Trophoblast cell (in vitro differentiated cells and primary cell): ENCODE measurements at regions not wholly inside any gene's neighbourhood (a gene's known extent, or its start where the extent isn't known, plus 50 kb on each side); places are given as distances from the start of the nearest gene placed in this dataset.
A peak's percentile ranks its signal among the peaks of the same experiment; 100 is the strongest.

Experiments
- DNase-seq, 2 donors: peaks; one replicate each; pipeline ENCODE4 v3.0.0-alpha.2; 2016
- H2AFZ ChIP-seq: 2 replicates; pipeline ENCODE4 v1.6.1; 2013; ENCODE audit warnings: low read length, moderate library complexity, mild to moderate bottlenecking; ENCODE audit not compliant: insufficient read depth, poor library complexity
- H2AK5ac ChIP-seq: 2 replicates; pipeline ENCODE4 v1.6.1; 2013; ENCODE audit warnings: mild to moderate bottlenecking, low read length
- H2BK120ac ChIP-seq: 2 replicates; pipeline ENCODE4 v1.6.1; 2013; ENCODE audit warnings: low read length, mild to moderate bottlenecking, moderate library complexity; ENCODE audit not compliant: insufficient read depth, poor library complexity
- H2BK12ac ChIP-seq: 2 replicates; pipeline ENCODE4 v1.6.1; 2013; ENCODE audit warnings: mild to moderate bottlenecking, low read length, moderate library complexity
- H2BK5ac ChIP-seq: 2 replicates; pipeline ENCODE4 v1.6.1; 2013; ENCODE audit warnings: low read length, low read depth, moderate library complexity, mild to moderate bottlenecking; ENCODE audit not compliant: poor library complexity
- H3K14ac ChIP-seq: 2 replicates; pipeline ENCODE4 v1.6.1; 2013; ENCODE audit warnings: mild to moderate bottlenecking, low read length
- H3K18ac ChIP-seq: 2 replicates; pipeline ENCODE4 v1.6.1; 2013; ENCODE audit warnings: mild to moderate bottlenecking, low read length
- H3K23ac ChIP-seq: 2 replicates; pipeline ENCODE4 v1.6.1; 2013; ENCODE audit warnings: low read length
- H3K27ac ChIP-seq: 2 replicates; pipeline ENCODE4 v1.5.1; 2013; ENCODE audit warnings: low read depth, mild to moderate bottlenecking, inconsistent platforms, low read length, moderate library complexity
- H3K27me3 ChIP-seq: 2 replicates; pipeline ENCODE4 v1.6.1; 2013; ENCODE audit warnings: inconsistent platforms, mild to moderate bottlenecking, low read length, moderate library complexity; ENCODE audit not compliant: insufficient read depth
- H3K36me3 ChIP-seq, 2 experiments: 1 replicate in 1 of 2; 2 replicates in 1 of 2; pipeline ENCODE4 v1.6.1; 2013; ENCODE audit warnings: low read length in 2 of 2, mild to moderate bottlenecking in 2 of 2, moderate library complexity in 1 of 2; ENCODE audit not compliant: insufficient read depth in 2 of 2, control insufficient read depth in 1 of 2
- H3K4ac ChIP-seq: 2 replicates; pipeline ENCODE4 v1.6.1; 2013; ENCODE audit warnings: low read depth, mild to moderate bottlenecking, low read length, moderate library complexity
- H3K4me1 ChIP-seq, 2 experiments: 1 replicate in 1 of 2; 2 replicates in 1 of 2; pipeline ENCODE4 v1.6.1; 2013; ENCODE audit warnings: low read length in 2 of 2, mild to moderate bottlenecking in 2 of 2, moderate library complexity in 1 of 2; ENCODE audit not compliant: insufficient read depth in 2 of 2, control insufficient read depth in 1 of 2
- H3K4me2 ChIP-seq: 2 replicates; pipeline ENCODE4 v1.6.1; 2013; ENCODE audit warnings: inconsistent platforms, mild to moderate bottlenecking, low read length, moderate library complexity
- H3K4me3 ChIP-seq: 2 replicates; pipeline ENCODE4 v1.5.1; 2013; ENCODE audit warnings: mild to moderate bottlenecking, low read depth, low read length, inconsistent platforms
- H3K79me1 ChIP-seq: one replicate; pipeline ENCODE4 v1.6.1; 2013; ENCODE audit warnings: low read length
- H3K79me2 ChIP-seq: 2 replicates; pipeline ENCODE4 v1.6.1; 2013; ENCODE audit warnings: low read length, mild to moderate bottlenecking; ENCODE audit not compliant: control insufficient read depth, insufficient read depth, poor library complexity
- H3K9ac ChIP-seq: 2 replicates; pipeline ENCODE4 v1.6.1; 2013; ENCODE audit warnings: mild to moderate bottlenecking, low read length
- H3K9me3 ChIP-seq: 2 replicates; pipeline ENCODE4 v1.6.1; 2013; ENCODE audit warnings: low read depth, mild to moderate bottlenecking, control low read depth, inconsistent platforms, low read length; ENCODE audit not compliant: insufficient read depth
- H4K12ac ChIP-seq: 2 replicates; pipeline ENCODE4 v1.6.1; 2013; ENCODE audit warnings: low read depth, mild to moderate bottlenecking, low read length, moderate library complexity
- H4K8ac ChIP-seq: 2 replicates; pipeline ENCODE4 v1.6.1; 2013; ENCODE audit warnings: low read depth, mild to moderate bottlenecking, low read length, moderate library complexity
- H4K91ac ChIP-seq: one replicate; pipeline ENCODE4 v1.6.1; 2013; ENCODE audit warnings: low read depth, mild to moderate bottlenecking, low read length, moderate library complexity
- WGBS: extraction: QIAGEN DNeasy Blood & Tissue Kit; methylation state at CpG from one replicate; pipeline ENCODE4 v1.1.7; 2013; ENCODE audit warnings: missing lambda C conversion rate; ENCODE audit not compliant: insufficient read length, insufficient coverage; ENCODE audit errors: extremely low coverage; 5-methylcytosine and 5-hydroxymethylcytosine counted together

GRCh38 chr3:14274999-14275961 is 96.7 kb downstream of the LSM3 start:
- Histone ChIP-seq H2BK12ac (peak overlapping the region; percentile 14), H2BK5ac (no peak overlapping the region), H2BK120ac (no peak overlapping the region), H3K4me1 (peaks cover 25 to 27% of the 10 kb centered on the region in 2 experiments), H4K8ac (no peak overlapping the region), H3K27me3 (no peaks in the 10 kb centered on the region), H3K36me3 (no peaks in the 10 kb centered on the region), H3K9me3 (no peaks in the 10 kb centered on the region), H3K27ac (no peak overlapping the region), H3K18ac (no peak overlapping the region), H4K12ac (no peak overlapping the region), H3K4me3 (no peak overlapping the region), H3K9ac (no peak overlapping the region), H3K79me2 (no peaks in the 10 kb centered on the region), H3K23ac (no peak overlapping the region), H2AFZ (no peak overlapping the region), H4K91ac (peak overlapping the region; percentile 28), H2AK5ac (peak overlapping the region; percentile 31), H3K4ac (no peak overlapping the region), H3K79me1 (peaks cover 21% of the 10 kb centered on the region), H3K14ac (no peak overlapping the region), H3K4me2 (no peak overlapping the region)
- no peak for DNase-seq
- no CpG with 5 or more reads among the region's 8 CpGs for WGBS

- Histone ChIP-seq H3K9ac (no peak overlapping the region), H3K4ac (no peak overlapping the region), H2BK120ac (peak overlapping the region; percentile 15), H2AFZ (no peak overlapping the region), H3K4me1 (peaks cover 30 to 34% of the 10 kb centered on the region in 2 experiments), H3K14ac (peak overlapping the region; percentile 41), H3K9me3 (no peaks in the 10 kb centered on the region), H2BK5ac (peak overlapping the region; percentile 11), H3K27ac (no peak overlapping the region), H4K12ac (no peak overlapping the region), H3K4me3 (no peak overlapping the region), H4K8ac (no peak overlapping the region), H3K27me3 (no peaks in the 10 kb centered on the region), H3K79me1 (peaks cover 21% of the 10 kb centered on the region), H2AK5ac (peak overlapping the region; percentile 17), H3K23ac (no peak overlapping the region), H2BK12ac (peak overlapping the region; percentile 80), H3K36me3 (no peaks in the 10 kb centered on the region), H3K79me2 (no peaks in the 10 kb centered on the region), H3K18ac (no peak overlapping the region), H3K4me2 (no peak overlapping the region), H4K91ac (peak overlapping the region; percentile 29)
- no CpG with 5 or more reads among the region's 12 CpGs for WGBS
- no peak for DNase-seq
Observed at GRCh38 chr3:14275962-14276909, 97.6 kb downstream of the LSM3 start.

DNA sequence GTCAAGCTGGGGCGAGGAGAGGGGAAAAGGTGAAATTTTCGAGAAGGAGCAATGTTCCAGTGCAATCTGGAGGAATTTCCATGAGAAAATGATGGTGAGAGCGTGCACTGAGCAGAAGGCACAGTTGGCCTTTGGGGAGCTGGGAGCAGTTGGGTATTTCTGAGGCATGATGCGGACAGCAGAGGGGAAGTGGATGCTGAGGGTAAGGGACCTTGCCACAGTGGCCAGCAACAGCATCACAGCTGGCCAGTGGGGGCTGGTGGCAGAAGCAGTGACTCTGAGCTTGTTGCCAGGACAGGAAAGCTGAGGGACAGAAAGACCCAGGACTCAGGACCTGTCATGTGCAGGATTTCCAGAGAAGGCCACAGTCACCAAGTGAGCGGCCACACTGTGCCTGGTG is 98.9 kb downstream of the LSM3 start:
- WGBS, result 100% methylated on average over 2 of the region's 5 CpGs
- Histone ChIP-seq H2BK5ac (no peak overlapping the region), H3K23ac (no peak overlapping the region), H3K4ac (no peak overlapping the region), H3K9me3 (no peaks in the 10 kb centered on the region), H3K14ac (no peak overlapping the region), H3K4me1 (peaks cover 34 to 44% of the 10 kb centered on the region in 2 experiments), H2AFZ (no peak overlapping the region), H3K27me3 (no peaks in the 10 kb centered on the region), H4K12ac (no peak overlapping the region), H3K36me3 (no peaks in the 10 kb centered on the region), H4K8ac (no peak overlapping the region), H3K4me2 (no peak overlapping the region), H3K18ac (no peak overlapping the region), H3K79me2 (no peaks in the 10 kb centered on the region), H3K9ac (no peak overlapping the region), H2BK120ac (no peak overlapping the region), H4K91ac (peak overlapping the region; percentile 78), H3K4me3 (no peak overlapping the region), H3K79me1 (peaks cover 19% of the 10 kb centered on the region), H2AK5ac (peak overlapping the region; percentile 31), H2BK12ac (peak overlapping the region; percentile 7), H3K27ac (no peak overlapping the region)
- no peak for DNase-seq

DNA sequence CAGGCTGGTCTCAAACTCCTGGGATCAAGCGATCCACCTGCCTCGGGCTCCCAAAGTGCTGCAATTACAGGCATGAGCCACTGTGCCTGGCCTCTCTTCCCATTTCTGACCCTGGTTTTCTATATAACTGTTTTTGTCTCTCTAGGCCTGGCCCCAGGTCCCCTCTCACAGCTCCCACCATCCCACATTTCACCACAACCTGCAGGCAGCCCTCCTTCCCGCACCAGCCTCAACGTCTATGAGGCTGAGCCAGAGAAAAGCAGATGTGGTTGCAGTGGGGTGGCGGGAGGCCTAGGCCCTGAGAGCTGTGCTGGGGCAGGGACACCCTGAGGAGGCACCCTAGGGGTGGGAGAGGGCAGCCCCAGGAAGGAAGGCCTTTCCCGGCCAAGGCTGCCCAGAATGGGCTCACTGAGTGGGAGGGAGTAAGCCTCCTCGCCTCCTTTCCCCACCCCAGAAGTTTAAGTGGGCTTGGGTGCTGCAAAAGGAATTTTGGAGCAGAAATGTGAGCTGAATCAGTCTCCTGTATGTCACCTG is 99.7 kb downstream of the LSM3 start:
- H3K4me3 ChIP-seq, result no peak overlapping the region

More for the DNA sequence above, 99.7 kb downstream of the LSM3 start:
- Histone ChIP-seq H2BK12ac (peak overlapping the region; percentile 9), H3K36me3 (no peaks in the 10 kb centered on the region), H3K79me1 (peaks cover 19% of the 10 kb centered on the region), H2BK5ac (peak overlapping the region; percentile 5), H3K27me3 (no peaks in the 10 kb centered on the region), H3K4ac (no peak overlapping the region), H4K8ac (peak overlapping the region; percentile 3), H2AK5ac (peak overlapping the region; percentile 26), H3K23ac (no peak overlapping the region), H3K9ac (no peak overlapping the region), H4K91ac (peak overlapping the region; percentile 78), H3K79me2 (no peaks in the 10 kb centered on the region), H3K4me1 (peaks cover 34 to 43% of the 10 kb centered on the region in 2 experiments), H2AFZ (no peak overlapping the region), H3K18ac (peak overlapping the region; percentile 13), H3K27ac (peak overlapping the region; percentile 35), H3K4me2 (no peak overlapping the region), H3K9me3 (no peaks in the 10 kb centered on the region), H2BK120ac (peak overlapping the region; percentile 37), H3K14ac (peak overlapping the region; percentile 22), H4K12ac (no peak overlapping the region)
- WGBS, result no CpG with 5 or more reads among the region's 7 CpGs
- DNase-seq, result no peak
